HCT116 (cell line): ENCODE measurements at regions not wholly inside any gene's neighbourhood (a gene's known extent, or its start where the extent isn't known, plus 50 kb on each side); places are given as distances from the start of the nearest gene placed in this dataset.

ENCODE experiments used
- ATAC-seq: fragments of 200-7000 bp; cut with Tn5 transposase; 2 replicates; pipeline ENCODE4 v1.9.1; 2020; ENCODE audit warnings: mild to moderate bottlenecking, moderate library complexity
- BruUV-seq: library from RNA; stranded (reverse); fragments of 400-500 nt; replicated peaks from 2 replicates; lab custom pipeline; 2021; lab: Mats Ljungman, UMichigan
- CTCF ChIA-PET: fragments of 300-600 bp; sonication (Branson Sonifier 250); formaldehyde crosslinking; loops from one replicate; lab custom pipeline; 2021; ENCODE audit warnings: antibody characterized with exemption; lab: Charles Lee
- POLR2A ChIA-PET: fragments of 300-600, 350-600 bp; sonication (Branson Sonifier 250); formaldehyde crosslinking; loops from one replicate; lab custom pipeline; 2021; ENCODE audit warnings: antibody characterized with exemption; lab: Charles Lee
- RAD21 ChIA-PET, 2 experiments: fragments of 300-600 bp; sonication (Branson Sonifier 250); formaldehyde crosslinking; loops; one replicate each; lab custom pipeline; 2023; ENCODE audit warnings: low total read pairs in 2 of 2; ENCODE audit not compliant: uncharacterized antibody in 2 of 2, unreplicated experiment in 2 of 2, low non-redundant PET in 1 of 2; lab: Charles Lee
- DNase-seq: peaks from one replicate; pipeline ENCODE4 v3.0.0-alpha.2; 2010; ENCODE audit warnings: low read depth, low spot score
- H2AFZ ChIP-seq: fragments of 200-600 bp; shearing (Covaris generic), sonication (generic); 2 replicates; pipeline ENCODE4 v1.6.1; 2017; ENCODE audit warnings: low read depth, mixed run types, mixed read lengths, antibody characterized with exemption, low read length; ENCODE audit not compliant: poor library complexity, severe bottlenecking
- H3K27ac ChIP-seq: 2 replicates; pipeline ENCODE4 v1.5.1; 2012; ENCODE audit warnings: low read depth, low read length
- H3K27me3 ChIP-seq: fragments of 200-600 bp; sonication (generic); 2 replicates; pipeline ENCODE4 v1.6.1; 2016; ENCODE audit warnings: mixed run types, low read length, mixed read lengths; ENCODE audit not compliant: insufficient read depth
- H3K36me3 ChIP-seq, 2 experiments: fragments of 200-500 bp in 1 of 2; fragments of 200-600 bp in 1 of 2; sonication (Bioruptor generic) in 1 of 2; sonication (generic) in 1 of 2; 2 replicates each; pipeline versions ENCODE4 v1.5.1 to v1.6.1; 2014 to 2016; ENCODE audit warnings: low read length in 2 of 2, inconsistent platforms in 1 of 2, mixed read lengths in 1 of 2, mixed run types in 1 of 2; ENCODE audit not compliant: insufficient read depth in 2 of 2, control insufficient read depth in 1 of 2
- H3K4me1 ChIP-seq, 2 experiments: fragments of 200-600 bp in 1 of 2; sonication (generic) in 1 of 2; 2 replicates each; pipeline versions ENCODE4 v1.5.1 to v1.6.1; 2012 to 2017; ENCODE audit warnings: low read length in 2 of 2, inconsistent platforms in 1 of 2, mild to moderate bottlenecking in 1 of 2, mixed read lengths in 1 of 2, mixed run types in 1 of 2, moderate library complexity in 1 of 2; ENCODE audit not compliant: insufficient read depth in 2 of 2, control insufficient read depth in 1 of 2
- H3K4me2 ChIP-seq: fragments of 200-600 bp; sonication (generic); 2 replicates; pipeline ENCODE4 v1.6.1; 2017; ENCODE audit warnings: mixed run types, low read length, mixed read lengths
- H3K4me3 ChIP-seq, 2 experiments: fragments of 200-600 bp in 1 of 2; sonication (generic) in 1 of 2; replicated peaks in 1 of 2; 2 replicates each; pipeline ENCODE4 v1.5.1; 2011 to 2016; ENCODE audit warnings: low read length in 2 of 2, control low read depth in 1 of 2, low read depth in 1 of 2, mild to moderate bottlenecking in 1 of 2, mixed read lengths in 1 of 2, mixed run types in 1 of 2
- H3K79me2 ChIP-seq: fragments of 200-600 bp; sonication (generic); 2 replicates; pipeline ENCODE4 v1.6.1; 2017; ENCODE audit warnings: mild to moderate bottlenecking, mixed run types, low read length, moderate library complexity, mixed read lengths; ENCODE audit not compliant: insufficient read depth
- H3K9ac ChIP-seq: fragments of 200-600 bp; sonication (generic); 2 replicates; pipeline ENCODE4 v1.6.1; 2016; ENCODE audit warnings: low read length, mixed read lengths
- H3K9me2 ChIP-seq: fragments of 200-600 bp; sonication (generic), shearing (Covaris generic); 2 replicates; pipeline ENCODE4 v1.6.1; 2017; ENCODE audit warnings: mixed run types, mild to moderate bottlenecking, moderate library complexity; ENCODE audit not compliant: insufficient read depth
- H3K9me3 ChIP-seq, 2 experiments: fragments of 200-500 bp in 1 of 2; fragments of 200-600 bp in 1 of 2; sonication (Bioruptor generic) in 1 of 2; sonication (generic) in 1 of 2; 2 replicates each; pipeline ENCODE4 v1.6.1; 2014 to 2017; ENCODE audit warnings: low read length in 2 of 2, mixed read lengths in 2 of 2, inconsistent platforms in 1 of 2, low read depth in 1 of 2, mild to moderate bottlenecking in 1 of 2, mixed run types in 1 of 2, moderate library complexity in 1 of 2; ENCODE audit not compliant: control insufficient read depth in 1 of 2, insufficient read depth in 1 of 2
- H4K20me1 ChIP-seq: fragments of 200-600 bp; sonication (generic), shearing (Covaris generic); 2 replicates; pipeline ENCODE4 v1.6.1; 2017; ENCODE audit warnings: mixed run types, mild to moderate bottlenecking, moderate library complexity; ENCODE audit not compliant: insufficient read depth
- ATF3 ChIP-seq: IDR thresholded peaks from 2 replicates; pipeline ENCODE4 v1.6.1; 2012
- CEBPB ChIP-seq: IDR thresholded peaks from 2 replicates; pipeline ENCODE4 v1.6.1; 2012; ENCODE audit warnings: low read depth
- EGR1 ChIP-seq: IDR thresholded peaks from 2 replicates; pipeline ENCODE4 v1.6.1; 2012; ENCODE audit warnings: low read depth
- EZH2 ChIP-seq: fragments of 200-600 bp; sonication (generic); IDR thresholded peaks from 2 replicates; pipeline ENCODE4 v1.6.1; 2017; ENCODE audit warnings: antibody characterized with exemption, mixed run types
- FOSL1 ChIP-seq: IDR thresholded peaks from 2 replicates; pipeline ENCODE4 v1.6.1; 2012; ENCODE audit warnings: low read depth
- MAX ChIP-seq: IDR thresholded peaks from 2 replicates; pipeline ENCODE4 v1.6.1; 2012
- POLR2A ChIP-seq: IDR thresholded peaks from 2 replicates; pipeline ENCODE4 v1.7.0; 2011; ENCODE audit warnings: borderline replicate concordance; ENCODE audit not compliant: insufficient read depth, insufficient read length; ENCODE audit errors: extremely low read depth
- POLR2AphosphoS5 ChIP-seq: IDR thresholded peaks from 2 replicates; pipeline ENCODE4 v1.6.1; 2011; ENCODE audit warnings: mild to moderate bottlenecking, low read depth, low read length, moderate library complexity
- RAD21 ChIP-seq: IDR thresholded peaks from 2 replicates; pipeline ENCODE4 v1.6.1; 2012; ENCODE audit warnings: low read depth, mild to moderate bottlenecking
- REST ChIP-seq: IDR thresholded peaks from 2 replicates; pipeline ENCODE4 v1.6.1; 2012; ENCODE audit warnings: low read depth
- SIN3A ChIP-seq: IDR thresholded peaks from 2 replicates; pipeline ENCODE4 v1.6.1; 2012; ENCODE audit warnings: low read depth
- SP1 ChIP-seq: IDR thresholded peaks from 2 replicates; pipeline ENCODE4 v1.6.1; 2012; ENCODE audit warnings: low read depth
- SRF ChIP-seq: IDR thresholded peaks from 2 replicates; pipeline ENCODE4 v1.6.1; 2012; ENCODE audit warnings: low read depth
- YY1 ChIP-seq: IDR thresholded peaks from 2 replicates; pipeline ENCODE4 v1.6.1; 2011; ENCODE audit warnings: low read length, low read depth, moderate library complexity, mild to moderate bottlenecking; ENCODE audit not compliant: insufficient replicate concordance; ENCODE audit errors: extremely low read depth
- ZBTB33 ChIP-seq: IDR thresholded peaks from 2 replicates; pipeline ENCODE4 v1.6.1; 2011; ENCODE audit warnings: mild to moderate bottlenecking, low read length, moderate library complexity; ENCODE audit not compliant: insufficient replicate concordance; ENCODE audit errors: extremely low read depth
- ZNF274 ChIP-seq: fragments of 200-500 bp; sonication (Bioruptor generic); IDR thresholded peaks from 2 replicates; pipeline ENCODE4 v1.6.1; 2014; ENCODE audit warnings: mild to moderate bottlenecking, low read depth, low read length, inconsistent platforms
- intact Hi-C: fragments of 100-400 bp; cut with micrococcal nuclease; formaldehyde crosslinking; loops from 2 replicates; pipeline ENCODE4 v1.10.0; 2022

- ChIA-PET RAD21 (no interaction called here), POLR2A (no interaction called here), CTCF (no interaction called here)
- no peak for TF ChIP-seq RAD21
- no peak for TF ChIP-seq YY1
- no peak for TF ChIP-seq REST
- TF ChIP-seq POLR2A, result no peak
- TF ChIP-seq EZH2, result no peak
- TF ChIP-seq EGR1, result no peak
- no peak for TF ChIP-seq MAX
- no peak for TF ChIP-seq FOSL1
- TF ChIP-seq ZNF274, result no peak
- no peak for TF ChIP-seq SP1
- TF ChIP-seq CEBPB, result no peak
- no peak for TF ChIP-seq POLR2AphosphoS5
- no peak for TF ChIP-seq ATF3
- no peak for TF ChIP-seq SIN3A
- no peak for TF ChIP-seq SRF
- no peak for TF ChIP-seq ZBTB33
- Histone ChIP-seq H3K79me2 (no peaks in the 10 kb centered on the region), H2AFZ (no peak overlapping the region), H3K4me1 (no peaks in the 10 kb centered on the region; a peak in 1 of 4 replicates), H3K27me3 (no peaks in the 10 kb centered on the region), H3K4me3 (no peak overlapping the region), H3K4me2 (no peak overlapping the region), H3K9ac (no peak overlapping the region), H3K36me3 (no peaks in the 10 kb centered on the region), H3K9me2 (no peaks in the 10 kb centered on the region), H4K20me1 (no peaks in the 10 kb centered on the region), H3K9me3 (no peaks in the 10 kb centered on the region), H3K27ac (no peak overlapping the region)
- DNase-seq, result no peak
- intact Hi-C loops, result no loop called here
- no peak for ATAC-seq
- BruUV-seq, result no TSS peak
These were observed 61.0 kb upstream of the PHACTR2 start for GRCh38 chr6:143616741-143617140.
